HG02885 (cell line): ENCODE measurements at regions not wholly inside any gene's neighbourhood (a gene's known extent, or its start where the extent isn't known, plus 50 kb on each side); places are given as distances from the start of the nearest gene placed in this dataset.

ENCODE experiments used
- ATAC-seq: cut with Tn5 transposase; IDR thresholded peaks from one replicate; pipeline ENCODE4 v1.9.1; 2021; ENCODE audit warnings: mild to moderate bottlenecking; ENCODE audit not compliant: unreplicated experiment, poor library complexity

- ATAC-seq: no peak
Observed at GRCh38 chr15:39438799-39439592, 141.9 kb upstream of the THBS1 start.

GRCh38 chr15:39442898-39443297 lies 138.0 kb upstream of the THBS1 start:
- ATAC-seq: no peak

GRCh38 chr15:39443659-39444219 lies 137.1 kb upstream of the THBS1 start:
- ATAC-seq: no peak

GRCh38 chr15:39444735-39445470 lies 136.0 kb upstream of the THBS1 start:
- no peak for ATAC-seq

DNA sequence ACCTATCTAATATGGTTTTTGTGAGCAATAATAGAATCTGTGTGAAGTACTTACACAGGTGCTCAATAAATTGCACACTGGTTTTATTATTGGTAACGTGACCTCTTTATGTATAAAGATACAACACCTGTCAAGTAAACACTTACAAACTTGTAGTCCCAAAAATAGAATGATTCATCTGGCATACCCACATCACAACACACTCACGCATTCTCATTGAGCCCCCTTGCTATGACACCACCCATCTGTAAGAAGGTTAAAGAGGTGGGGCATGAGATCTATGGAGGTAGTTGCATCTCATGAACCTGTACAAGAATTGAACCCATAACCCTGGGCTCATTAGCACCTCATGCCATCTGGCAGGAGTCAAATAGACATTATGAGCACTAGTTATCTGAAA lies 134.9 kb upstream of the THBS1 start:
- ATAC-seq: no peak

- no peak for ATAC-seq
Observed at GRCh38 chr15:39447346-39447745, 133.5 kb upstream of the THBS1 start.

DNA sequence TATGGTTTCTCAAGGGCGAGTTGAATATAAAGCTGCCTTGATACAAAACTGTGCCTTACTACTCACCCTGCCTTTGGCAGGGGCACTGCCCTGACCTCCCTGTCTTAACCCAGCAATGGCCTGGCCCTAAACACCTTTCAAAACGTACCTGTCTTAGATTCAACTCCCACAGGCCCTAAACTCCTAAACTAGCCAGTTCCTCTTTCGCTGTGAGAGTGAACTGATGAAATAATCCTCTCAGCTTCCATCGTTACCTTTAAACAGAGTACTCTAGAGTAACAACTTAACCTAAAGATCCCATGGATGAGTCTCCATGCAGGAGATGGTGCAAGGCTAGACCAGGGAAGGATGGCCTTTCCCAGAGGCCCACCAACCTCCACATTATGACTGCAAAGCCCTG lies 133.0 kb upstream of the THBS1 start:
- ATAC-seq: no peak

DNA sequence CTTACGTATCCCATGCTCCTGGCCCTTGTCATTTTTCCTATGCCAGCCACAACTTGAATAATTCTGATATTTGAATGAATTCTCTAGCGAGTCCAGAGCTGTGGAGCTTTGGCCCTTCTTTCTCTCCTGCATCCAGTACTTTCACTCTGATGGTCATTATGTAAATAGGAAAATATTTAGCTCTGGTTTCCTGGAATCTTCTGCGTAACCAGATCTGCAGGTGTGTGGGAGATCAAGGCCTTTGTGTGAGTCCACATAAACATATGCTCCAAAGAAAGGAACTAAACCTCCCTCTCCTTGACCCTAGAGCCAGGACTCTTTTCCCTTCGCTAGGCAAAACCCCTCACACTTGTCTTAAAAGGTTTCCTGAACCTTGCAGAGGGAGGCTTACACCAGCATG lies 132.5 kb upstream of the THBS1 start:
- ATAC-seq: no peak

GRCh38 chr15:39451121-39451688 lies 129.7 kb upstream of the THBS1 start:
- ATAC-seq: no peak

- no peak for ATAC-seq
Observed at GRCh38 chr15:39451871-39452270, 129.0 kb upstream of the THBS1 start.

- ATAC-seq: peak; percentile 87
Observed at GRCh38 chr15:39453620-39454019, 127.3 kb upstream of the THBS1 start.

DNA sequence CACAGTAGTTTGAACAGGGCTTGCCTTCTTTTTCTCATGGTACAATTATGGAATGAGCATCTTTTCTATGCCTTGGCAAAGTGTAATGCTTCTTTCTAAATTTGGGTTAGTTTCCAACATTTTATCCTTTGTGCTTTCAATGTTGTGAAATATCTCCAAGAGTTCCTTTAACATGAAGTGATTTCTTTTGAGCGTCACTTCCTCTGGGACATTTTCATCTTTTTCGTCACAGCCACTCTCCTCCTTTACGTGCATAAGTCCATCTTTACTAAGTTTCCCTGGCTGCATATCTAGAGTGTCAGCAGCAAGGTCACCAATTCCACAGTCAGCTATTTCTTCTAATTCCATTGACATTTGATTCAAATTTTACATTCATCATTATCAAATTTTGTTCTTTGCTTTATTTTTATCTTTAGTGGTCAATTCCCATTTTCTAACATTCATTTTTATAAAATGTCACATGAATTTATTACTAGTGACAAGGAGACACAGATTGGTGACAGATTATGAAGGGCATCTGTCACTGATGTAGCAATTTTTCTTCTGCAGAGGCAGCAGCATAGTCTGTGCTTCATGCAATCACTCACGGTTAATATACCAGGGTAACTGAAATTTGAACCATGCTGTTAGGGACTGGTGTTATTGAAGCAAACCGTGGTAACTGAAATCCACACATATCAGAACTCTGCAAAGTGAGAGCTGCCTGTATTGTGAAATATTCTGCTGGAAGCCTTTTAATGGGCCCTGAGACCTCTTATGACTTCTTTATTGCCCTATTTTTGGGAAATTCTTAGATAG lies 126.5 kb upstream of the THBS1 start:
- no peak for ATAC-seq

DNA sequence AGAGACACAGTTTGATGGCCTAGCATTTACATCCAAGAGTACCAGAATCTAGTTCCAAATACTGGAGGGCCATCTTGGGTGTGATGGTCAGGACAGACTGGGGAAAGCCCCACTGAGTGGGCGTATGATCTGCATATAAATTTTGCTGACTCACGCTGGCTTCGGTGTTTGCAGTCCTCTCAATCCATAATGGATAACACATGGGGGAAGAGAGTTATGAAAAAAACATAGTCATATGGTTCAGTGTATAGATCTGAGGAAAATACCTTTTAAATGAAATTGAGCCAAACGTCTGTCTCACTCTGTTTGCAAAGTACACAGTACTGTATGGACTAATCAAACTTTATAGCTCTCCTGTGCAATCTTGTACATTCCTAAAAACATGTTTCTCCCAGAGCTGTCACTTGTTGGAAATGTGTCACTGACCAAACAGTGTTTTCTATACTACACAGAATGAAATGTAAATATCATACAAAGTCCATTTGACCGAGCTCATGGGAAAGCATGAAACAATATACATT lies 125.3 kb upstream of the THBS1 start:
- no peak for ATAC-seq

- no peak for ATAC-seq
Observed at GRCh38 chr15:39456159-39456558, 124.7 kb upstream of the THBS1 start.

GRCh38 chr15:39456582-39457330 lies 124.1 kb upstream of the THBS1 start:
- no peak for ATAC-seq

DNA sequence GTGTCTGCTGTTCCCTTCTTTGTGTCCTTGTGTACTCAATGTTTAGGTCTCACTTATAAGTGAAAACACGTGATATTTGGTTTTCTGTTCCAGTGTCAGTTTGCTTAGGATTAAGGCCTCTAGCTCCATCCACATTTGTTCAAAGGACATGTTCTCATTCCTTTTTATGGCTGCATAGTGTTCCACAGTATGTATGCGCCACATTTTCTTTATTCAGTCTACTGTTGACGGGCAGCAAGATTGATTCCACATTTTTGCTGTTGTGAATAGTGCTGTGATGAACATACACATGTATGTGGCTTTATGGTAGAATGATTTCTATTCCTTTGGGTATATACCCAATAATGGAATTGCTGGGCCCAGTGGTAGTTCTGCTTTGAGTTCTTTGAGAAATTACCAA lies 122.7 kb upstream of the THBS1 start:
- no peak for ATAC-seq

GRCh38 chr15:39459548-39459947 lies 121.3 kb upstream of the THBS1 start:
- no peak for ATAC-seq

DNA sequence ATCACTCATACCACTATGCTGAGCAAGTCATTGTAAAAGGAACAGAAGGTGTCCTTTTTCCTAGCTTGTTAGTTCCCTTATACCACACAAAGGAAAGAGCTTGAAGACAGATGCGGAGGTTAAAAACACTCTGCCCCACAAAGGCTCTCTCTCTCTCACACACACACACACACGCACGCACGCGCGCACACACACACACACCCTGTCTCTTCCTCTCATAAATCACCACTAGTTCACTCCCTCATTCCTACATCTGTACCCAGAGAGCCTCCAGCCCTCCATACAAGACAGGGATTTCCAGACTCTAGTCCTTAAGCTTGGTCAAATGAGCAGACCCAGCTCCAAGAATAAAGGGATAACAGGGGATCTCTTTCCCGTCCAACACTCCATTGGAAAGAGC lies 120.1 kb upstream of the THBS1 start:
- no peak for ATAC-seq

- no peak for ATAC-seq
Observed at GRCh38 chr15:39461536-39462130, 119.2 kb upstream of the THBS1 start.
